ENCODE measurements at regions not wholly inside any gene's neighbourhood (a gene's known extent, or its start where the extent isn't known, plus 50 kb on each side); places are given as distances from the start of the nearest gene placed in this dataset.

DNA sequence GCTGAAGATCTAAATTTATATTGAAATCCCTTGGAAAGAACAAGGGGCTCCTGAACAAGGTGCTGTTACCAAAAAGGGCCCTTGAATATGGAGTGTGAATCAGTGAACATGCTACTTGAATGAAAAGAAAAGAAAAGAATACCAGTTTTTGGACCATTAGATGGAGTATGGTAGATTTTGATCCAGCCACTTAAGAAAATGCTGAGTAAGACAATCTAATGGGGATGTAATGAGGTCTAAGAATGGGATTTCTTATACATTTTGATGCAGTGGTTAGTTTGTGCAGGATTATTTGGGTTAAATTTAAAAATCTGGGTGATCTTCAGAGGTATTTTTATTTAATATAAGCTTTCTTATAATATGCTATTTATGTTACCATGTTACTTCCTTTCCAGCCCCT, 2003.0 kb upstream of the LRRTM1 start:
- no peak for TF ChIP-seq CTCF (IDR thresholded peaks at IDR 0.05)
- TF ChIP-seq EP300 (IDR thresholded peaks at IDR 0.05), result no peak
- no peak for TF ChIP-seq POLR2A (IDR thresholded peaks at IDR 0.05)
- no peak for TF ChIP-seq POLR2AphosphoS5 (IDR thresholded peaks at IDR 0.05)

Data from upper lobe of left lung (tissue), 4 donors.